Astrocyte (in vitro differentiated cells and primary cell): ENCODE measurements at regions not wholly inside any gene's neighbourhood (a gene's known extent, or its start where the extent isn't known, plus 50 kb on each side); places are given as distances from the start of the nearest gene placed in this dataset.

Experiments
- EZH2 ChIP-seq: IDR thresholded peaks from 2 replicates; pipeline ENCODE4 v1.6.1; 2012; ENCODE audit warnings: mild to moderate bottlenecking, low read length, inconsistent platforms; ENCODE audit not compliant: insufficient read depth
- TF ChIP-seq, protein P1 (sequence below): IDR thresholded peaks from 2 replicates; pipeline ENCODE4 v1.5.1; 2011; ENCODE audit warnings: low read depth, mild to moderate bottlenecking, inconsistent platforms, low read length, moderate library complexity; ENCODE audit not compliant: insufficient read depth

DNA sequence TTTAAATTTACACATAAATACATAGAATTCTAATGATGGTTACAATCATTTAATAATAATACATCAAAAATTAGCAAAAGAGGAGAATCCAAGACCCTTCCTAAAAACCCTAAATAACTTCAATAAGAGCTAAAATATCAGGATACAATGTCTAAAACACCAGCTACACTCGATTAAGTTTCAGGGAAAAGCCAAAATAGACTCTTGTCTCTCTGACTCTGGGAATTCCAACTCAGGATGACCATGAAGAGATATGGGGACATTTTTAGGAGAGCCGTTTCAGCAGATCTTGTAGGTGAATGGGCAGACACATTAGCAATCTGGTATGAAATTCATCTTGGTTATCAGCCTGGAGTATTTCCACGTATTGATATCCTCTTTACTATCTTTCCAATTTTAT lies 193.3 kb upstream of the NR3C1 start:
- TF ChIP-seq, protein P1, sequence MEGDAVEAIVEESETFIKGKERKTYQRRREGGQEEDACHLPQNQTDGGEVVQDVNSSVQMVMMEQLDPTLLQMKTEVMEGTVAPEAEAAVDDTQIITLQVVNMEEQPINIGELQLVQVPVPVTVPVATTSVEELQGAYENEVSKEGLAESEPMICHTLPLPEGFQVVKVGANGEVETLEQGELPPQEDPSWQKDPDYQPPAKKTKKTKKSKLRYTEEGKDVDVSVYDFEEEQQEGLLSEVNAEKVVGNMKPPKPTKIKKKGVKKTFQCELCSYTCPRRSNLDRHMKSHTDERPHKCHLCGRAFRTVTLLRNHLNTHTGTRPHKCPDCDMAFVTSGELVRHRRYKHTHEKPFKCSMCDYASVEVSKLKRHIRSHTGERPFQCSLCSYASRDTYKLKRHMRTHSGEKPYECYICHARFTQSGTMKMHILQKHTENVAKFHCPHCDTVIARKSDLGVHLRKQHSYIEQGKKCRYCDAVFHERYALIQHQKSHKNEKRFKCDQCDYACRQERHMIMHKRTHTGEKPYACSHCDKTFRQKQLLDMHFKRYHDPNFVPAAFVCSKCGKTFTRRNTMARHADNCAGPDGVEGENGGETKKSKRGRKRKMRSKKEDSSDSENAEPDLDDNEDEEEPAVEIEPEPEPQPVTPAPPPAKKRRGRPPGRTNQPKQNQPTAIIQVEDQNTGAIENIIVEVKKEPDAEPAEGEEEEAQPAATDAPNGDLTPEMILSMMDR, result no peak
- no peak for TF ChIP-seq EZH2
